ENCODE measurements at regions not wholly inside any gene's neighbourhood (a gene's known extent, or its start where the extent isn't known, plus 50 kb on each side); places are given as distances from the start of the nearest gene placed in this dataset.

DNA sequence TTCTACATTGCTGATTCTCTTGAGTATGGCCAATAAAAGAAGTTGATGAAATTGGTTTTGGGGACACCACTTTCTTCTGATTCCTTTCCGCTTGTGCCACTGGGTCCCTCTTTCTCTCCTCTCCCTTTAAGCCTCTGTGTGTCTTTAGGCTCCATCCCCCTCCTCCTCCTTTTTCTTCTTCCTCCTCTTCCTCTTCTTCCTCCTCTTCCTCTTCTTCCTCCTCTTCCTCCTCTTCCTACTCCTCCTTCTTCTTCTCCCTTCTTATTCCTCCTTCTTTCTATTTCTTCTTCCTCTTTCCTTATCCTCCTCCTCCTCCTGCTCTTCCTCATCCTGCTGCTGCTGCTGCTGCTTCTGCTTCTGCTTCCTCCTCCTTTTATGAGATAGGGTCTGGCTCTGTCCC, 93.7 kb downstream of the CHD9NB start:
- Histone ChIP-seq H3K4me3 (ENCODE audit: low read depth in 1 of 2, low read length in 1 of 2) (no peak overlapping the region), H3K9me3 (no peaks in the 10 kb centered on the region), H3K27me3 (no peaks in the 10 kb centered on the region), H3K36me3 (no peaks in the 10 kb centered on the region), H3K4me1 (ENCODE audit: control insufficient read depth in 1 of 2, insufficient read depth in 1 of 2, low read depth in 1 of 2, low read length in 1 of 2) (no peaks in the 10 kb centered on the region), H3K27ac (no peak overlapping the region)
- TF ChIP-seq, protein P1, sequence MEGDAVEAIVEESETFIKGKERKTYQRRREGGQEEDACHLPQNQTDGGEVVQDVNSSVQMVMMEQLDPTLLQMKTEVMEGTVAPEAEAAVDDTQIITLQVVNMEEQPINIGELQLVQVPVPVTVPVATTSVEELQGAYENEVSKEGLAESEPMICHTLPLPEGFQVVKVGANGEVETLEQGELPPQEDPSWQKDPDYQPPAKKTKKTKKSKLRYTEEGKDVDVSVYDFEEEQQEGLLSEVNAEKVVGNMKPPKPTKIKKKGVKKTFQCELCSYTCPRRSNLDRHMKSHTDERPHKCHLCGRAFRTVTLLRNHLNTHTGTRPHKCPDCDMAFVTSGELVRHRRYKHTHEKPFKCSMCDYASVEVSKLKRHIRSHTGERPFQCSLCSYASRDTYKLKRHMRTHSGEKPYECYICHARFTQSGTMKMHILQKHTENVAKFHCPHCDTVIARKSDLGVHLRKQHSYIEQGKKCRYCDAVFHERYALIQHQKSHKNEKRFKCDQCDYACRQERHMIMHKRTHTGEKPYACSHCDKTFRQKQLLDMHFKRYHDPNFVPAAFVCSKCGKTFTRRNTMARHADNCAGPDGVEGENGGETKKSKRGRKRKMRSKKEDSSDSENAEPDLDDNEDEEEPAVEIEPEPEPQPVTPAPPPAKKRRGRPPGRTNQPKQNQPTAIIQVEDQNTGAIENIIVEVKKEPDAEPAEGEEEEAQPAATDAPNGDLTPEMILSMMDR (IDR thresholded peaks at IDR 0.05), result no peak

DNA sequence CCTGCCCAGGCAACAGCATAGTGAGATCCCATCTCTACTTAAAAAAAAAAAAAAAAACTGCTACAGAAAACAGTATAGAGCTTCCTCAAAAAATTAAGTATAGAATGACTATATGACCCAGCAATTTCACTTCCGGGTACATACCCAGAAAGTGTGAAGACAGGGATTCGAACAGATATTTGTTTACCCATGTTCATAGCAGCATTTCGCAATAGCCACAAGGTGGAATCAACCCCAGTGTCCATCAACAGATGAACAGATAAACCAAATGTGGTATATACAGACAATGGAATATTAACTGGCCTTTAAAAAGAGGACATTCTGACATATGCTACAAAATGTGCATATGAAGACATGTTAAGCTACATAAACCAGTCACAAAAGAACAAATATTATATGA, 95.5 kb downstream of the CHD9NB start:
- Histone ChIP-seq H3K4me3 (ENCODE audit: low read depth in 1 of 2, low read length in 1 of 2) (no peak overlapping the region), H3K36me3 (no peaks in the 10 kb centered on the region), H3K27me3 (no peaks in the 10 kb centered on the region), H3K9me3 (no peaks in the 10 kb centered on the region), H3K27ac (no peak overlapping the region), H3K4me1 (ENCODE audit: control insufficient read depth in 1 of 2, insufficient read depth in 1 of 2, low read depth in 1 of 2, low read length in 1 of 2) (no peaks in the 10 kb centered on the region)
- TF ChIP-seq, protein P1 (IDR thresholded peaks at IDR 0.05), result no peak

DNA sequence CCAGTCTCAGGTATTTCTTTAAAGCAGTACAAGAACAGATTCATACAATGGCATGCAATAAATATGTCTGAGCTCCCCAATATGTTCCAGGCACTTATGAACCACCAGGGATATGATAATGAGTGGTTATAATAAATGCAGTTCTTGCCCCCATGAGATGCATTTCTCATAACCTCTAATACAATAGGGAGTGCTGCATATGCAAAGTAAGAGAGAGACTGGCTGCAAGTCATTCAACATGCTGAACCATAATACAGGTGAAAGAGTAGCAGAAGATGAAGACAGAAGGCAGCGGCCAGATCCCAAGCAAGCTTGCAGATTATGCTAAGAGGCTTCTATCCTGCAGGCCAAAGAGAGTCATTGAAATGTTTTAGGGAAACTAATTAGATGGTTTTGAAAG, 96.7 kb downstream of the CHD9NB start:
- no peaks in the 10 kb centered on the region for H3K27me3 ChIP-seq
- H3K9me3 ChIP-seq, result no peaks in the 10 kb centered on the region
- no peak overlapping the region for H3K4me3 ChIP-seq (ENCODE audit: low read depth in 1 of 2, low read length in 1 of 2)
- TF ChIP-seq, protein P1 (IDR thresholded peaks at IDR 0.05), result no peak
- no peak overlapping the region for H3K27ac ChIP-seq
- no peaks in the 10 kb centered on the region for H3K36me3 ChIP-seq
- H3K4me1 ChIP-seq (ENCODE audit: control insufficient read depth in 1 of 2, insufficient read depth in 1 of 2, low read depth in 1 of 2, low read length in 1 of 2), result no peaks in the 10 kb centered on the region

DNA sequence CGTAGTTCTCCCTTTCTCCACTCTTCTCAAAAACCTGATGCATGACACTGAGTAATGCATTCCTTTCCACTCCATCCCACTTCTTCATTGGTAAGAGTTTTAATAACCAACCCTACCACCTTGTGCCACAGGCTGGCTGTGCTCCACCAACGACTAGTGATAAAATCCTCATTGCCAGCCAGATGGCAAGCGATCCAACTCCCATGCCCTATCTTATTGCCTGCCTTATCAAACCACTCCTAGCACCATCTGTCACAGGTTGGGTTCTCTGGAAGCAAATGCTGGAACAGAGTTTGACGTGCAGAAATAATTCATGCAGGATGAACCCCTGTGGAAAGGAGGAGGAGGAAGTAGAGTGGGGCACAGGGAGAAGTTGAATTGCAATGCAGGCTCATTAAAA, 99.5 kb downstream of the CHD9NB start:
- H3K27ac ChIP-seq, result no peak overlapping the region
- no peak overlapping the region for H3K4me3 ChIP-seq (ENCODE audit: low read depth in 1 of 2, low read length in 1 of 2)
- no peaks in the 10 kb centered on the region for H3K27me3 ChIP-seq
- TF ChIP-seq, protein P1 (IDR thresholded peaks at IDR 0.05), result no peak
- no peaks in the 10 kb centered on the region for H3K4me1 ChIP-seq (ENCODE audit: control insufficient read depth in 1 of 2, insufficient read depth in 1 of 2, low read depth in 1 of 2, low read length in 1 of 2)
- no peaks in the 10 kb centered on the region for H3K9me3 ChIP-seq
- H3K36me3 ChIP-seq, result no peaks in the 10 kb centered on the region

DNA sequence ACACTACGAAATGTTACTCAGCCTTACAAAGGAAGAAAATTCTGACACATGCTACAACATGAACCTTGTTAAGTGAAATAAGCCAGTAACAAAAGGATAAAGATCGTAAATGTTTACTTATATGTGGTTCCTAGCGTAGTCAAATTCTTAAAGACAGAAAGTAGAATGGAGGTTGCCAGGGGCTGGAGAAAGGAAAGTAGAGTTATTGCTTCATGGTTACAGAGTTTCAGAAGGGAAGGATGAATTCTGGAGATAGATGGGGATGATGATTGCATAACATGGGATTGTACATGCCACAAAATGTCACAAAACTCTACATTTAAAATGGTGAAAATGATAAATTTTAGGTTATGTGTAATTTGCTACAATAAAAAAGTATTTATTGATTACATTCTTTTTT, 103.8 kb downstream of the CHD9NB start:
- H3K27ac ChIP-seq, result no peak overlapping the region
- H3K27me3 ChIP-seq, result no peaks in the 10 kb centered on the region
- H3K4me1 ChIP-seq (ENCODE audit: control insufficient read depth in 1 of 2, insufficient read depth in 1 of 2, low read depth in 1 of 2, low read length in 1 of 2), result no peaks in the 10 kb centered on the region
- no peaks in the 10 kb centered on the region for H3K36me3 ChIP-seq
- H3K9me3 ChIP-seq, result no peaks in the 10 kb centered on the region
- TF ChIP-seq, protein P1 (IDR thresholded peaks at IDR 0.05), result no peak
- no peak overlapping the region for H3K4me3 ChIP-seq (ENCODE audit: low read depth in 1 of 2, low read length in 1 of 2)

DNA sequence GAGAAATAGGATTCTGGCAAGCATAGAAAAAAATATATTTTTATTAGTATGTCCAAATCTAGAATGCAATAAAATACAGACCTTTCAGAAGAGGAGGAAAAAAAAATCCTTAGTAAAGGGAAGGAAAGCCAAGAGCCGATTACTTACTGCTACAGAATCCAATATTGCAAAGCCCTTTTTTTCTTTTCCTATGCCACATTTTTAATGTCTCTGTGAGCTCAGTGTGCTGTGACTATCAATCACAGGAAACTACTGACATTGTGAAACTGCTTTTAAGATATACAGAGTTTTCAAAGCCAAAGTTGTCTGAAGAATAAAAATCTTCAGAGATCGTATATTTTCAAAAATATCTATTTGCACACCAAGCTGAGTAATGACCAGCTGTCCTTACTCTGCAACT, 120.4 kb downstream of the CHD9NB start:
- H3K27ac ChIP-seq, result no peak overlapping the region
- no peaks in the 10 kb centered on the region for H3K9me3 ChIP-seq
- H3K4me3 ChIP-seq (ENCODE audit: low read depth in 1 of 2, low read length in 1 of 2), result no peak overlapping the region
- H3K36me3 ChIP-seq, result no peaks in the 10 kb centered on the region
- TF ChIP-seq, protein P1 (IDR thresholded peaks at IDR 0.05), result no peak
- no peaks in the 10 kb centered on the region for H3K4me1 ChIP-seq (ENCODE audit: control insufficient read depth in 1 of 2, insufficient read depth in 1 of 2, low read depth in 1 of 2, low read length in 1 of 2)
- no peaks in the 10 kb centered on the region for H3K27me3 ChIP-seq
